Hepatocyte (in vitro differentiated cells): ENCODE measurements at regions not wholly inside any gene's neighbourhood (a gene's known extent, or its start where the extent isn't known, plus 50 kb on each side); places are given as distances from the start of the nearest gene placed in this dataset.

Source experiments
- DNase-seq: peaks from one replicate; pipeline ENCODE4 v3.0.0-alpha.2; 2016; ENCODE audit warnings: low spot score
- H2AFZ ChIP-seq: fragments of 200-600 bp; sonication (generic); 2 replicates; pipeline ENCODE4 v1.6.0; 2016; ENCODE audit warnings: antibody characterized with exemption, mild to moderate bottlenecking
- H3K27ac ChIP-seq: fragments of 200-600 bp; sonication (generic); 2 replicates; pipeline ENCODE4 v1.5.1; 2016; ENCODE audit warnings: mild to moderate bottlenecking
- H3K27me3 ChIP-seq: fragments of 200-600 bp; sonication (generic); 2 replicates; pipeline ENCODE4 v1.6.1; 2016
- H3K36me3 ChIP-seq: fragments of 200-600 bp; sonication (generic); replicated peaks from 2 replicates; pipeline ENCODE4 v1.5.1; 2016; ENCODE audit warnings: low read depth; ENCODE audit not compliant: insufficient read depth
- H3K4me1 ChIP-seq: fragments of 200-600 bp; sonication (generic); 2 replicates; pipeline ENCODE4 v1.5.1; 2016; ENCODE audit warnings: mild to moderate bottlenecking, moderate library complexity; ENCODE audit not compliant: insufficient read depth
- H3K4me2 ChIP-seq: fragments of 200-600 bp; sonication (generic); 2 replicates; pipeline ENCODE4 v1.6.0; 2016
- H3K4me3 ChIP-seq: fragments of 200-600 bp; sonication (generic); 2 replicates; pipeline ENCODE4 v1.5.1; 2016; ENCODE audit warnings: mild to moderate bottlenecking
- H3K79me2 ChIP-seq: fragments of 200-600 bp; sonication (generic); 2 replicates; pipeline ENCODE4 v1.6.0; 2017; ENCODE audit warnings: mild to moderate bottlenecking
- H3K9me2 ChIP-seq: fragments of 200-600 bp; sonication (generic); replicated peaks from 2 replicates; pipeline ENCODE4 v1.6.0; 2017; ENCODE audit warnings: mild to moderate bottlenecking; ENCODE audit not compliant: insufficient read depth
- H3K9me3 ChIP-seq: fragments of 200-600 bp; sonication (generic); 2 replicates; pipeline ENCODE4 v1.5.1; 2016; ENCODE audit warnings: low read depth, mild to moderate bottlenecking
- H4K20me1 ChIP-seq: fragments of 200-600 bp; sonication (generic); 2 replicates; pipeline ENCODE4 v1.6.0; 2016; ENCODE audit warnings: mild to moderate bottlenecking; ENCODE audit not compliant: insufficient read depth, poor library complexity, severe bottlenecking
- CTCF ChIP-seq: fragments of 200-600 bp; sonication (generic); IDR thresholded peaks from 2 replicates; pipeline ENCODE4 v1.5.1; 2016; ENCODE audit warnings: antibody characterized with exemption, mild to moderate bottlenecking; ENCODE audit not compliant: poor library complexity
- EZH2 ChIP-seq: fragments of 200-600 bp; sonication (generic); IDR thresholded peaks from 2 replicates; pipeline ENCODE4 v1.6.1; 2016; ENCODE audit warnings: antibody characterized with exemption, mild to moderate bottlenecking, borderline replicate concordance
- EZH2phosphoT487 ChIP-seq: fragments of 200-600 bp; sonication (generic); IDR thresholded peaks from one replicate; pipeline ENCODE4 v1.6.1; 2018; ENCODE audit warnings: antibody characterized with exemption, mild to moderate bottlenecking, low read depth, moderate library complexity; ENCODE audit not compliant: unreplicated experiment, severe bottlenecking
- WGBS: methylation state at CpG from one replicate; pipeline ENCODE4 v1.1.6; 2016; ENCODE audit warnings: low lambda C conversion rate; ENCODE audit errors: missing lambda C conversion rate; 5-methylcytosine and 5-hydroxymethylcytosine counted together

GRCh38 chr20:54278262-54278661 lies 70.4 kb downstream of the PFDN4 start:
- no peak overlapping the region for H3K4me2 ChIP-seq
- TF ChIP-seq CTCF (no peak), EZH2phosphoT487 (no peak), EZH2 (no peak)
- no peaks in the 10 kb centered on the region for H3K4me1 ChIP-seq
- no peak overlapping the region for H3K27ac ChIP-seq
- H3K27me3 ChIP-seq: no peaks in the 10 kb centered on the region
- no peaks in the 10 kb centered on the region for H3K79me2 ChIP-seq
- no peak overlapping the region for H2AFZ ChIP-seq
- H4K20me1 ChIP-seq: no peaks in the 10 kb centered on the region
- no peaks in the 10 kb centered on the region for H3K9me2 ChIP-seq
- H3K36me3 ChIP-seq: no peaks in the 10 kb centered on the region
- H3K9me3 ChIP-seq: no peaks in the 10 kb centered on the region
- 85% methylated on average over 4 of the region's 4 CpGs for WGBS
- H3K4me3 ChIP-seq: no peak overlapping the region
- no peak for DNase-seq

GRCh38 chr20:54282625-54283024 lies 74.7 kb downstream of the PFDN4 start:
- H3K27ac ChIP-seq: no peak overlapping the region
- no peak for DNase-seq
- WGBS: 84% methylated on average over 5 of the region's 5 CpGs
- no peaks in the 10 kb centered on the region for H3K9me3 ChIP-seq
- no peaks in the 10 kb centered on the region for H3K9me2 ChIP-seq
- TF ChIP-seq EZH2phosphoT487: no peak
- TF ChIP-seq EZH2: no peak
- no peak for TF ChIP-seq CTCF
- no peak overlapping the region for H3K4me2 ChIP-seq
- H3K4me3 ChIP-seq: no peak overlapping the region
- H3K36me3 ChIP-seq: no peaks in the 10 kb centered on the region
- no peaks in the 10 kb centered on the region for H3K4me1 ChIP-seq
- no peaks in the 10 kb centered on the region for H3K27me3 ChIP-seq
- H4K20me1 ChIP-seq: no peaks in the 10 kb centered on the region
- H2AFZ ChIP-seq: no peak overlapping the region
- no peaks in the 10 kb centered on the region for H3K79me2 ChIP-seq

GRCh38 chr20:54283253-54283652 lies 75.4 kb downstream of the PFDN4 start:
- TF ChIP-seq EZH2phosphoT487: no peak
- Histone ChIP-seq H3K79me2 (no peaks in the 10 kb centered on the region), H3K4me2 (no peak overlapping the region), H3K27ac (no peak overlapping the region), H3K4me3 (no peak overlapping the region), H3K27me3 (no peaks in the 10 kb centered on the region), H3K9me2 (no peaks in the 10 kb centered on the region), H3K9me3 (no peaks in the 10 kb centered on the region), H3K4me1 (no peaks in the 10 kb centered on the region), H2AFZ (no peak overlapping the region), H4K20me1 (no peaks in the 10 kb centered on the region), H3K36me3 (no peaks in the 10 kb centered on the region)
- WGBS: 92% methylated on average over 2 of the region's 2 CpGs
- DNase-seq: no peak

GRCh38 chr20:54284928-54285704 lies 77.2 kb downstream of the PFDN4 start:
- no peaks in the 10 kb centered on the region for H3K36me3 ChIP-seq
- no peaks in the 10 kb centered on the region for H3K4me1 ChIP-seq
- H3K4me3 ChIP-seq: no peak overlapping the region
- no peaks in the 10 kb centered on the region for H3K9me2 ChIP-seq
- 85% methylated on average over 5 of the region's 5 CpGs for WGBS
- H3K27ac ChIP-seq: no peak overlapping the region
- no peaks in the 10 kb centered on the region for H3K79me2 ChIP-seq
- TF ChIP-seq CTCF (no peak), EZH2 (no peak), EZH2phosphoT487 (no peak)
- H2AFZ ChIP-seq: no peak overlapping the region
- no peaks in the 10 kb centered on the region for H3K9me3 ChIP-seq
- no peaks in the 10 kb centered on the region for H3K27me3 ChIP-seq
- no peaks in the 10 kb centered on the region for H4K20me1 ChIP-seq
- H3K4me2 ChIP-seq: no peak overlapping the region
- no peak for DNase-seq
